H4 (cell line): ENCODE measurements at regions not wholly inside any gene's neighbourhood (a gene's known extent, or its start where the extent isn't known, plus 50 kb on each side); places are given as distances from the start of the nearest gene placed in this dataset.

Experiments
- DNase-seq: peaks from one replicate; pipeline ENCODE4 v3.0.0-alpha.2; 2015; ENCODE audit warnings: low spot score

DNA sequence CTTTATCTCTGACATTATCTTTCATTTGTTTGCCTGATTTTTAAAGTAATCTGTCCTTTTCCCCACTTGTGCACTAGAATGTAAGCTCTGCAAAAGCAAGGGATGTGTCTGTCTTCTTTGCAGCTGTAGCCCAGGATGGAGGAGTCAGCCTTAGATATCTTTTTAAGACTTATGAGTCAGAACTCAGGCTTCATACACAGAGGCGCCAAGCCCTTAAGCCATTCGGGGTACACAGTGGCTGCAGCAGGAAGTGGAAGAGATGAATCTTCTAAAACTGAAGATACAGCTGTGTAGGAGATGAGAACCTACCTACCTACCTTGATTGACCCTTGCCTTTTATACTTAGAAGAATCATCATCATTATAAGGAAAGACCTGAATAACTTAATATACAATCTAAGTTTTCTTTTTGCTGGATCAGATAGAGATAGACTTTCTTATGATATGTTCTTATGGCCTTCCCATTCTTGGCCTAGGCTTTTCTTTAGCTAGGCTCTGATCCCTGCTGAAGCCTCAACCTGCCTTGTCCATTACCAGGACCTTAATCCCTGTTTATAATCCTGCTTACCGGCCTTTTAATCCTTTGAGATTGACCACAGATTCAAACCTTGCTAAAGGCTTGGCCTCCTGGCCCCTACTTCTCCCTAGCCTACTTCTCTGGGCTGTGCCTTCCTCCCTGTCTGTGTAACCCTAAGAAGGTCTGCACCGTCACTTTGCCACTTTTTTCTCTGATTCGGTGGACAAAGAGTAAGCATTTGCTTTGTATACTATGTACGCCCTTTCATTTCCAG lies 304.5 kb downstream of the PRL start:
- peak; percentile 13 for DNase-seq

DNA sequence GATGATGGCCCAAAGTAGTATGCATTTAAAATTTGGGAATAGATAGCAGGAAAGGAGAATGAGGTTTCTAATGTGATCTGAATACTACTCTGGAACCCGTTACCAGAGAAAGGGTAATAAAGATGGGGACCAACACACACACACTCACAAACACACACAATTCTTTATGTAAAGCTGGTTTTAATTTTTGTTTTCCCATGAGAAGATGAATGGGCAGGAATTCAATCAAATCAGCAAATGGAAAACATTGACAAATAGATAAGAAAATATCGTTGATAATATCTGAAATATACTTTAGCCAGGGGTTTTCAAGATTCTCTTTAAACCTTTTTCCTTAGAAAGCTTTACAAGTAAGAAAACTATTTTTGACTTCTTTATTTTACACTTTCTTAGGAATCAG lies 303.0 kb downstream of the PRL start:
- DNase-seq = no peak

DNA sequence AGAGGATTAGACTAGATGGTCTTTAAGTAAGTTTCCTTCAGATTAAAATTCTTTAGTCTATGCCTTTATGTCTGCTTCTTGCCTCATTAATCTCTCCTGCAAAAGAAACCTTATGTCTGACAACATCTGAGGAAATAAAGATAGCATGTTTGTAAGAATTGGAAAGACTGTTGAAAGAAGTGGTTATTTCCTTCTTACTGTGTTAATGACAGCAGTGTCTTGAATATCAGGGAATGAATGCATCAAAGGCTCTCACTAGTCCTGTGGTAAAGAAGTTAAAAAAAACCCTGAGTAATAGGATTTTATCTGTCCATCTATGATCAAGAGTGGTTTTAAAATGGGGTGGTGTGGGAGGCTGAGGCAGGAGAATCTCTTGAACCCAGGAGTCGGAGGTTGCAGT lies 302.0 kb downstream of the PRL start:
- DNase-seq = no peak

DNA sequence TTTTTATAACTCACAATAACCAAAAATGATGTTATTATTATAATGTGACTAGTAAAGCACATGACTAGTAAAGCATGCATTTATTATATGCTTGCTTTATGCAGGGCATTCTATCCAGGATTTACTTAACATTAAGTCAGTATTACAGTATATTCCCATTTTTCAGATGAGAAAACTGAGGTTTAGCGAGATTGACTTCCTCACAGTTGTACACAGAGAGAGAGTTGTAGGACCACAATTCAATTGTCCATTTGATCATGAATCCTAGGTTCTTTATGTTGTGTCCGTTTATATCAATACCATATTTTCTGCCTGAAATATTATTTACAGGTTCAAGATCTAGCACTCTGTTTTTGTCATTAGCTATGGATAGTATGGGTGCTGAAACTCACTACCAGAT lies 301.5 kb downstream of the PRL start:
- no peak for DNase-seq

DNA sequence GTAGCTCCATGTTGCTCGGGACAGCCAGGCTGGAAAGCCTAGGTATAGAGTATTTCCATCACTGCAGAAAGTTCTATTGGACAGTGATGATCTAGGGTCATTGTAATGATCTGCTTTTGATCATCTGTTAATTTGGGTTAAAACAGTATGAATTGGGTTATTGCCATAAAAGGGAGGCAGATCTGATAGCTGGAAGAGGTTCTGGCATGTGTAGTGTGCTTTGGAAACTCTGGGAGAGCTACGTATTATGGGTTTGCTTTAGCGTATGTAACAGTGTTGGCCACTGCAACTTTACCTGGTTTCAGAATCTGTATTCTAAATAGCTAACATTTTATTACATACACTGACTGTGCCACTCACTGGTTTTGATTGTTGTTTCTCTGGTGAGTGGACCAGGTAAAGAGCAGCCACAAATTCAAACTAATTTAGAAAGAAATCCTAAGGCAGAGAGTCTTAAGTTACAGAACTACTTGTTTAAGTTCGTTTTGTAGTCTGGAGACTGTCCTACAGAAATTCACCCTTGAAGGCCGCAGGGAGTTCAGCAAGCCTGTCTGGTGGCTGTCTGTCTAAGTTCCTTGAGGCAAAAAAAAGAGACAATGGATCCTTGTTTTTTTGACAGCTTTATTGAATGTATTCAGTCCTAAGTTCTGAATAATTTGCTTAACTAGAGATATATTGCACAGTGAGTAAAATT lies 300.3 kb downstream of the PRL start:
- DNase-seq = no peak

DNA sequence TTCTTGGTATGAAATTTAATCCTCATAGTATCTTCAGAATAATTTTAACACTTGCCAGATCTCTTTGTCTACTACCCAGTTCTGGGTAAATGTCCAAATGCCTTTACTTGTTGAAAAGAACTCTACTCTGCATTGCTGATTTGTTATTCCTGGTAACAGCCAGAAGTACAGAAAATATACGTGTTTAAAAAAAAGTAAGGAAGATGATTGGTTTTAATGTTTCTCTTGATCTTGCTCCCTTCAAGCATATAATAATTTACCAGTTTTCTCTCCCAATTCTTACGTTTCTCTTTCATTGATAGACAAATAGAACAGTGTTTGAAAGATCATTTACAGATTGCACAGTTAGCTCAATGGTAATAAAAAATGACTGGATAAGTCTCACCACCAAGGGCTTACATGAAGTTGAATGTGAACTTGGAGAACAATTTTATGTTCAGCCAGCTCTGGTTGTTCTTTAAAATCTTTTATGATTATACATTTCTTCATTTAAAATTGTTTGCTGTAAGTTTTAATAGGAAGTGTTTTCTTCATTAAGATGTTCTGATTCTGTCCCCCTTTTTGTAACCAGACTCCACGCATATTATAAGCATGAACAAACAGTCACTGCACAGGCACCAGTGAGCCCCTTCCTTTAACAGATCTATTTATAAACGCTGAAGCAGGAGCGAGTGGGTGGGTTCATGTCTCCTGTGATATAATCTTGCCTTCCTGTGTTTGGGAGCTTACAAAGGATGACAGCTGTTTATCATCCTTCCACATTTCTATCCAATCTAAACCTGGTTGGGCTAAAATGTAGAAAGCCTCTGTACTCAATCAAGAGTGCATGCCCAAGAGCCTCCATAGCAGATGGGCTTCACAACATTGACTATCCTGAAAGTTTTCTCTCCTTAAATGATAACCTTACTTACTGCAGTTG lies 299.5 kb downstream of the PRL start:
- no peak for DNase-seq

DNA sequence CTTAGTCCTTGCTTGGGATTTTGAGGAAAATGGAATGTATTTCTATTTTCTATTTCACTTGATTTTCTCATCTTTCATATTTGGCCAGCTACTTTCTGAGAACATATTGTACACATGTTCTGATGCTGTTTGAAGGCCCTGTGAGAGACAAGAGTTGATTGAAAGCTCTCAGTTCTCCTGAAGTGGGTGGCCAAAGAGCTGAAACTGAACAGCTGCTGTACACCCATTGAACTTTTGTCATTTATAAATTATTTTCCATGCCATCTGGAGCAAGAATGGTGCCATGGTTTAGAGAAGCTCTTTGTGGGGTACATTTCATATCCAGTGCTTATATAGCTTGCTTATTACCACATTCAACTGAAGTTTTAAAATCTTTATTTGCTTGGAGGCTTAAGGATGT lies 298.3 kb downstream of the PRL start:
- no peak for DNase-seq

DNA sequence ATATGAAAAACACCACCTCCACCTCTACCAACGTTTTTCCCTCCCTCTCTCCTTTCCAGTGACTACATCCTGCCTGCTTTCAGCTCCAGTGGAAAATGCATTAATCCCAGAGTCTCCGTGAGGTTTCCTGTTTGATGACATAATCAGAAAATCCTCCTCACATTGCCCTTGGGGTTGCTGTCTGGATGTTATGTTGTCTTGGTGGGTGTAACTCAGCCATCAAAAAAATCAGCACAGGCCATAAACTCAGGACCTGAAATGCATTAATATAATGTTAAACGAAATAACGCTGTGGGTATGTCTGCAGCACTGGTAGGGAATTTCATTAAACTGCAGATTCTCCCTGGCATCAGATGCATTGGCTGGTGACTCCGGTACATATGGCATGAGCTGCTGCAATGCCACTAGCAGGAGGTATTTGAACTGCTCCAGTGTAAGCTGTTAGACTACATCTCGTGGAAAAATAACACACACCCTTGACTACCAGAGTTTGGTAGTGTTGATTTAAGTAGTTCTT lies 297.8 kb downstream of the PRL start:
- DNase-seq = peak; percentile 66

DNA sequence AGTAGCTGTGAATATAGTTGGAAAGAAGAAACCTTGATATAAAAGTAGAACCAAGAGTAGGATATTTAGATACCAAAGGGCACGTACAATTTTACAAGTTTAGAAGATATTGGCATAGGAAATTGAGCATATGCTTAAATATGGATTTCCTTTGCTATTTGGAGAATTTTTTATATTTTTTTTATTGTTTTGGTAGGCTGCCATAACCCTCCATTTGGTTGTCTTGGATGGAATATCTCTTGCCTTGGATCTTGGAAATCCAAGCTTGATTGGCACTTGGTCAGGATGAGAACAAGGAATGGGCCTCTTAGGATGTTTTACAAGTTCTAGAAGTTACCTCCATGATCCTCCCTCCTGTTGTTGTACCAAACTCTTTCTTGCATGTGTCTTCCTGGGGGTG lies 297.1 kb downstream of the PRL start:
- DNase-seq = no peak

DNA sequence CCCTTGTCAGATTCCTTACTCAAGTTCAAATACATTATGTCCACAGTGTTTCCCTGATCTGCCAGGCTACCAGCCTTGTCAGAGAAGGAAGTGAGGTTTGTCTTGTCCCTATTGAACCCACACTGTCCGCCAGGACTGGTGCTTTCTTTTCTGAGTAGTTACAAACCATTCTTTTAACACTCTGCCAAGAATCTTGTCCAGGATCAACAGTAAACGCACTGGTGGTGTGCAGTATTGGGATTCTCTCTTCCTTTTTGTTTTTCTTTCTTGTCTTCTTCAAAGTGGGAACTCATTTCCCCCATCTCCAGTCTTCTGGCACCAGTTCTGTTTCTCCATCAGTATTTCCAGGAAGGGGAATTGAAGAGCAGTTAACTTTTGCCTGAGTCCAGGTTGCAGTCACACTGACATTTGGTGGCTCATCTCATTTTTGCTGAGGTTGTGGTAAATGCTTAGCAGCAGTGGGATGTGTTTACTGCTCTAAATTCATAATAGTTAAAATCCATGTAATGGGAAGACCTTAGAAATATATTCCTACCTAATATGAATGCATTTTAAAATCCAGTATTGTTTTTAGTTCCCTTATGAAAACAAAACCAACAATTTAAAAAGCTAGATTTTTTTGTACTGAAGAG lies 295.3 kb downstream of the PRL start:
- no peak for DNase-seq

DNA sequence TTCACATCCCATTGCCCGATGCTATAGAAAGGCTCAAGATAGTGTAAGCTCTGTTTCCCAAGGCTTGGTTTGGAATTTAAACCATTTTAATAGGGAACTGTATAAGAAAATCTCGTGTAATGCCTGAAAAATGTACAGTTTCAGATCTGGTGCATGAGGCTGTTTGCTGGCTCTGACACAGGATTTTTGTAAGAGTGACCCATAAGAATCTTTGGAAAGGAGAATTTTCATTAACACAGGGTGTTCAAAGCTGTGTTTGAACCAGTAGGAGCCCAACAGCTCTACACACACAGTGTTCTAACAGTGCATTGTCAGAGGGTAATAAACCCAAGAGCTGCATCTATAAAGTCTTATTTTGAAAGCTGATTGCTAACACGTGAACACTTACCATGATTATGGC lies 293.5 kb downstream of the PRL start:
- DNase-seq = no peak

DNA sequence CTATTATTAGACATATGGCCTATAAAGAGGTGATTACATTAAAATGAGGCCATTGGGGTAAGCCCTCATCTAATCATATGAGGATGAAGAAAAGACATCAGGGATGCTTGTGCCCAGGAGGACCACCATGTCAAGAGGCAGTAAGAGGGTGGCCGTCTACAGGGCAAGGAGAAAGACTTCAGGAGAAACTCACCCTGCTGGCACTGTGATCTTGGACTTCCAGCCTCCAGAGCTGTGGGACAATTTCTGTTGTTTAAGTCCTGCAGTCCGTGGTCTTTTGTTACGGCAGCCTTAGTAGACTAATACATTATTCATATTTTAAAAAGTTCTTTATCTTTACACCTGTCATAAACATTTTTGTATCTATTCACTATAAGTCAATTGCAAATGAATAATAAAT lies 290.0 kb downstream of the PRL start:
- no peak for DNase-seq

DNA sequence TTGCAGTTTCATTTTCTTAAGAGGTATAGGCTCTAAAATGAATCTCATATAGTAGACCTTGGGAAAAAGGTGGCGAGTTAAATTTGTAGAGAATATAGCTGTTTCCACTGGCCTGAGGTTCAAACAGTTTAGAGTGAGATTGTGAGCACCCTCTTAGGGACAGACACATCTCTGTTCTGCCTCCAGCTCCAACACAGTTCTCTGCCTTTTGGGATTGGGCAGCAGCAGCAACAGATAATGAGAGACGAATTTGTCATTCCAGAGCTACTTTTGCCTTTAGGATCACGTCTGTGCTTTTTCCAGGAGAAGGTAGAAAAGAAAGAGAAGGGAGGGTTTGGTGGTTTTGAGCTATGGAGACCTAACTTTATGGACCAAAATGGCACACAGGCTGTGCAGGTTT lies 289.4 kb downstream of the PRL start:
- no peak for DNase-seq

DNA sequence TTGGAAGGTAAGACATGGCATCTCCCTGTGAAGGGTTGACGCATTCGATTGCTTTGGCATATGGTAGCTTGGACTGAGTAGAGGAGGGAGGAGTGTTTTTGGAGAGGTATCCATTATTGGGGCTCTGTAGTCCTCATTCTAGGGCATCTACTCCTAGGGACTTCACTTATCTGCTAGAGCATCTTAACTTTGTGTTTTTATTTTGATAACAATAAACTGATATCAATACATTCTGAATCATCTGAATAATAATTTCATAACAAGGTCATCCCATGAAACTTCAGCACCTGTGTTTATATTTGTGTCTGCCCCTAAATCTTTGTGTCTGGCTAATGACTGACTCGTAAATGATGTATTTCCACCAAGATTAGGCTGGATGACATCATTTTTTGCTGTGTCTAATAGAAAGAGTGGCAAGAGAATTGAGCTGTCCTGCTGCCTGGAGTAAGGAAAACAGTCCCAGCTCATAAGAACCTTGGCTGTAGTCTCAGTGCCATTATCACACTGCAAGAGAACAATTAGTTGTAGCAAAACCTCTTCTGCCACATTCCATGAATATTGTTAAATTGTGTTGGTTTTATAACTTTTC lies 288.5 kb downstream of the PRL start:
- DNase-seq = no peak

DNA sequence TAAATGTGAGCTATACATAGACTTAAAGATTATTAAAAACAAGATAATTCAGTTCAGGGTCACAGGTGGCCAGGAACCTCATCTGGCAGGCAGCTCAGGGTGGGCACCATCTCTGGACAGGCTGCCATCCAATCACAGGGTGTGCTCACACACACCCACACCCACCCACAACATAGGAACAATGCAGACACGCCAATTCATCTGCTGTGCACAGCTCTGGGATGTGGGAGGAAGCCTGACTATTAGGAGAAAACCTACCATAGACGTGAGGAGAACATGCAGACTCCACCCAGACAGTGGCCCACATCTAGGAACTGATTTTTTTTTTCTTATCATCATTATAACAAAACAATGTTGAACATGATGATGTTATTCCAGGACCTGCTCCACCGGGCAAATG lies 286.7 kb downstream of the PRL start:
- DNase-seq = no peak

DNA sequence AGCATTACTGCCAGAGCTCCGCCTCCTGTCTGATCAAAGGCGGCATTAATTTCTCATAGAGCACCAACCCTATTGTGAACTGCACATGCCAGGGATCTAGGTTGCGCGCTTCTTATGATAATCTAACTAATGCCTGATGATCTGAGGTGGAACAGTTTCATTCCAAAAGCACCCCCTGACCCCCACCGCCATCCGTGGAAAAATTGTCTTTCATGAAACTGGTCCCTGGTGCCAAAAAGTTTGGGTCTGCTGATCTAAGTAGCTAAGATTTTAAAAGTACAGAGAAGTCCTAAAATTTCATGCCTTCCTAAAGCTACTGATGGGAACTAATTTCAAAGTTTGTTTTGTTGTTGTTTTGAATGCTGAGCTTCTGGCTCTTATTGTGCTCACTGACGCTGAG lies 281.6 kb downstream of the PRL start:
- no peak for DNase-seq

DNA sequence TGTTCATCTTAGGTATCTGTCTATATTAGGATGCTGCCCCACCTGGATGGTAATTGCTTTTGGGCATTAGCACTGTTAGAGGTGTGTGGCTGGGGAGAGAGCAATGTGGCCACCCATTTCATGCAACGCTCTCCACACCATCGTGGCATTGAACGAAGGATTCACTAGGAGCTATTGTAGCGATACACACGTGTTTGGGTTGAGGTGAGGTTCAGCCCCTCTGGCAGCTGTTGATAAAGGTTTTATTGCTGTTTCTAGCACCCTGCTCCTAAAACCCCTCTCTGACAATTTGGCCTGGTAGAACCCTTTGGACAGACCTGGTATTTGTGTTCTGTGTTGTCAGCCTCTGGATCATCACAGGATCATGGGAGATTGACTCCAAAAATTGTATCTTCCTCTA lies 280.9 kb downstream of the PRL start:
- DNase-seq = no peak

DNA sequence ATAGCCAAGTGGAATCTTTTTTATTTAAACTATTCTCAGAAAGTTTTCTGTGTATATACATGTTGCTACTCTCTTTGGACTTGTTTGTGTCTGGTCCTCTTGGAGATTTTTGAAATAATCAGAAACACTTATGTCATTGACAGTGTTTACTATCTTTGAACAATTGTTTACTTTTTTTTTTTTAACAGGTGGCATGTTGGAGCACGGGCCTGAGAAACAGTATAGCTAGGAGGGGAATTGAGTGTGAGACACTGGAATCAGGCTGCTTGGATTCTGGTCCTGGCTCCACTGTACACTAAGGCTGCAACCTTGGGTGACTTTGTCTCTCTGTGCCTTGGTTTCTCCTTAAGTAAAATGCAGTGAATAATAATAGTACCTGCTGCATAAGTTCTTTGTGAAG lies 279.6 kb downstream of the PRL start:
- no peak for DNase-seq

DNA sequence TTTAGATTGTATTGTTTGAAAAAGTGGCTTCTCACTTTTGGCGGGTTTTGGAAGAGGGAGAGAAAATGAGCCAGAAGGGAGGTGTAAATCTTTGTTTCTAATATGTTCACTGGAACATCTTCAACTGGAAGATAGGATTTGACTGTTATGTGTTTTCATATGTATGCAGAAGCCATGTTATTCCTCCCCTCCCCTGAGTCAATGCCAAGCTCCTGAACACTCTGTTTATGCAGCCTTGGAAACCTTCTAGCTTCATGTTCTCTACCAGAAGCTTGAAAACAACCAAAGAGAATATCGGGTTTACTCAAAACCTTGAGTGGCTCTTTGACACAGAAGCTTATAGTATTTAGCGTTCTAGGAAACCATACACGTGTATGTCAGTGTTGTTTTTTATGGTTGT lies 279.1 kb downstream of the PRL start:
- no peak for DNase-seq

DNA sequence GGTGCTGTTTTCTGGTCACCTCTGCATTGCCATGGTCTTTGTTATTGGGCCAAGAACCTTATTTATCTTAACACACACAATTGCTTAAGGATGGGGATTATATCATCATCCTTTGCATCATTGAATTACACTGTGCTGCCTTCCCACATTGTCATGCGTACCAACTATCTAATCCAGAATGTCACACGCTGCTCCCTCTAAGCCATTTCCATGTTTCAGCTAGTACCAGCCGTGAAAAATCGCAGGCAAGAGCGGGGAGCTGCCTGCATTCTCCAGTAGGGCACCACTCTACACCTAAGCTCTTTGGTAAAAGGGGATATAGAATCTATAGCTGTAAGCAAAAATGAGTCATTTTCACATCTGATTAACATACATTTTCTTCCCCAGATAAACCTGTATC lies 277.0 kb downstream of the PRL start:
- no peak for DNase-seq

DNA sequence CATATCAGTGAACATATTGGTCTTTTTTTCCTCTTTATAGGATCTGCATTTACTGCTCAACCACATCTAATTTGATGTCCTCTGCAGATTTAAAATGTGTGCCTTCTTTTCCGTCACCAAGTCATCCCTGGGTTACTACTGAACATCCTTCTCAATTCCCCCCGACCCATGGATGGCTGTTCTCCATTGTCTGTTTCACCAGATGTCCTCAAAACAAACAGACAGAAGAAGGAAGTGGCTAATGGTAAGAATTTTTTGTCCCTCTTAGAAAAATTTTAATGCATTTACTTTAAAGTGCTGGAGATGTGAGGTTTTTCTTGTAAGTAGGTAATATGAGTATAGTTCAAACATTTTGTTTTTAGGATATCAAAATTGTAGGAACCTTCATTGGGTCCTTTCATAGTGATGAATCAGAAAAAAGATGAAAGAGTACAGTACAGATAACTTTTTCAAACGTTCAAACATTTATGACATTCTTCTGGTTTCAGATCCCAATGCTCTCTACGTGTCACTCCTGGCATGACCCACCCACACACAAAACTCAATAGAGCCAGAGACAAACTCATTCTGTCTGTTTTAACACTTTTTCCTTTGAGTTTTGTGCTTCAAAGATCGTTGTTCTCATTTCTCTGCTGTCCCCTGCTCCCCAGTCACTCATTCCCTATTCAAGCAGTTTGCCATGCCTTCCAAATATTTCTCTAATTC lies 276.4 kb downstream of the PRL start:
- DNase-seq = no peak
